Chondrocyte (in vitro differentiated cells): ENCODE measurements at regions not wholly inside any gene's neighbourhood (a gene's known extent, or its start where the extent isn't known, plus 50 kb on each side); places are given as distances from the start of the nearest gene placed in this dataset.

Experiments
- DNase-seq: peaks from one replicate; pipeline ENCODE4 v3.0.0; 2021; ENCODE audit warnings: mixed read lengths, low spot score
- H3K27ac Mint-ChIP-seq: one replicate; pipeline ENCODE4 v1.8.0; 2021; ENCODE audit warnings: mild to moderate bottlenecking, moderate library complexity, mixed read lengths; ENCODE audit not compliant: unreplicated experiment
- H3K27me3 Mint-ChIP-seq: 2 replicates; pipeline ENCODE4 v1.8.0; 2021; ENCODE audit warnings: low read depth, mixed read lengths
- H3K36me3 Mint-ChIP-seq: 2 replicates; pipeline ENCODE4 v1.8.0; 2021; ENCODE audit warnings: low read depth, mixed read lengths
- H3K4me1 Mint-ChIP-seq: 2 replicates; pipeline ENCODE4 v1.8.0; 2021; ENCODE audit warnings: low read depth, mild to moderate bottlenecking, mixed read lengths
- H3K4me3 Mint-ChIP-seq: one replicate; pipeline ENCODE4 v1.8.0; 2021; ENCODE audit warnings: mild to moderate bottlenecking, moderate library complexity, mixed read lengths; ENCODE audit not compliant: unreplicated experiment
- H3K9me3 Mint-ChIP-seq: 2 replicates; pipeline ENCODE4 v1.8.0; 2021; ENCODE audit warnings: low read depth, mixed read lengths
- CTCF ChIP-seq: fragments of 200-600 bp; sonication (generic); IDR thresholded peaks from 2 replicates; pipeline ENCODE4 v1.5.0; 2021; ENCODE audit warnings: antibody characterized with exemption, mild to moderate bottlenecking, moderate library complexity

- no peak for DNase-seq
- H3K9me3 Mint-ChIP-seq: peaks cover 14% of the 10 kb centered on the region
- no peak overlapping the region for H3K27ac Mint-ChIP-seq
- H3K27me3 Mint-ChIP-seq: no peaks in the 10 kb centered on the region
- peaks cover 6% of the 10 kb centered on the region for H3K36me3 Mint-ChIP-seq
- no peaks in the 10 kb centered on the region for H3K4me1 Mint-ChIP-seq
- TF ChIP-seq CTCF: no peak
- H3K4me3 Mint-ChIP-seq: no peak overlapping the region
These were observed 104.5 kb upstream of the TAF1B start for GRCh38 chr2:9738535-9739496.

- no peak overlapping the region for H3K4me3 Mint-ChIP-seq
- DNase-seq: no peak
- no peaks in the 10 kb centered on the region for H3K27me3 Mint-ChIP-seq
- H3K27ac Mint-ChIP-seq: no peak overlapping the region
- no peak for TF ChIP-seq CTCF
- no peaks in the 10 kb centered on the region for H3K4me1 Mint-ChIP-seq
- H3K9me3 Mint-ChIP-seq: peaks cover 10% of the 10 kb centered on the region
- peaks cover 4% of the 10 kb centered on the region for H3K36me3 Mint-ChIP-seq
These were observed 103.7 kb upstream of the TAF1B start for GRCh38 chr2:9739531-9739964.

- peaks cover 9% of the 10 kb centered on the region for H3K4me1 Mint-ChIP-seq
- no peak overlapping the region for H3K27ac Mint-ChIP-seq
- no peak for TF ChIP-seq CTCF
- H3K27me3 Mint-ChIP-seq: no peaks in the 10 kb centered on the region
- no peaks in the 10 kb centered on the region for H3K36me3 Mint-ChIP-seq
- no peak for DNase-seq
- H3K9me3 Mint-ChIP-seq: peaks cover 2% of the 10 kb centered on the region
- no peak overlapping the region for H3K4me3 Mint-ChIP-seq
These were observed 102.7 kb upstream of the TAF1B start for GRCh38 chr2:9740382-9741073.

- no peak for DNase-seq
These were observed 102.2 kb upstream of the TAF1B start for GRCh38 chr2:9741110-9741509.

More at GRCh38 chr2:9741110-9741509, 102.2 kb upstream of the TAF1B start:
- Mint-ChIP-seq H3K4me3 (no peak overlapping the region), H3K27me3 (no peaks in the 10 kb centered on the region), H3K4me1 (peaks cover 9% of the 10 kb centered on the region), H3K27ac (no peak overlapping the region), H3K9me3 (peaks cover 2% of the 10 kb centered on the region), H3K36me3 (no peaks in the 10 kb centered on the region)
- no peak for TF ChIP-seq CTCF
